Prostate gland (tissue), 2 donors: ENCODE measurements at regions not wholly inside any gene's neighbourhood (a gene's known extent, or its start where the extent isn't known, plus 50 kb on each side); places are given as distances from the start of the nearest gene placed in this dataset.

Experiments used
- DNase-seq: peaks from one replicate; pipeline ENCODE4 v3.0.0-alpha.2; 2019; ENCODE audit warnings: low spot score
- H3K27ac ChIP-seq, 2 donors: fragments of 200-600 bp; sonication (generic); 2 replicates each; pipeline ENCODE4 v1.5.1; 2017 to 2019
- H3K27me3 ChIP-seq: fragments of 200-600 bp; sonication (generic); replicated peaks from 2 replicates; pipeline ENCODE4 v1.5.1; 2019; ENCODE audit not compliant: insufficient read depth
- H3K36me3 ChIP-seq, 2 donors: fragments of 200-600 bp; sonication (generic); 1 replicate in 1 of 2; 2 replicates in 1 of 2; pipeline versions ENCODE4 v1.5.1 to v1.8.1; 2017 to 2019
- H3K4me1 ChIP-seq: fragments of 200-600 bp; sonication (generic); replicated peaks from 2 replicates; pipeline ENCODE4 v1.5.1; 2019
- H3K4me3 ChIP-seq, 2 donors: fragments of 200-600 bp; sonication (generic); 2 replicates each; pipeline ENCODE4 v1.5.1; 2017 to 2019
- H3K9me3 ChIP-seq: fragments of 200-600 bp; sonication (generic); 2 replicates; pipeline ENCODE4 v1.5.1; 2017
- CTCF ChIP-seq, 4 experiments: fragments of 200-600 bp in 2 of 4; fragments of 450-650 bp in 2 of 4; sonication (generic) in 2 of 4; IDR thresholded peaks; 1 replicate in 3 of 4; 2 replicates in 1 of 4; pipeline ENCODE4 v1.5.1; 2016 to 2019; ENCODE audit warnings: antibody characterized with exemption in 4 of 4, mild to moderate bottlenecking in 2 of 4, moderate library complexity in 2 of 4
- POLR2A ChIP-seq: fragments of 450-650 bp; IDR thresholded peaks from one replicate; pipeline ENCODE4 v1.6.1; 2016; ENCODE audit warnings: antibody characterized with exemption, mild to moderate bottlenecking
- POLR2AphosphoS5 ChIP-seq: sonication (generic); formaldehyde crosslinking; IDR thresholded peaks from one replicate; pipeline ENCODE4 v1.6.1; 2017; ENCODE audit warnings: antibody characterized with exemption
- WGBS: methylation state at CpG from one replicate; pipeline ENCODE4 v1.1.5; 2018; 5-methylcytosine and 5-hydroxymethylcytosine counted together
- intact Hi-C: fragments of 100-400 bp; cut with DNase I; formaldehyde crosslinking; loops from one replicate; pipeline ENCODE4 v1.14.2; 2022

- Histone ChIP-seq H3K9me3 (no peaks in the 10 kb centered on the region), H3K4me1 (no peaks in the 10 kb centered on the region), H3K4me3 (no peak overlapping the region), H3K36me3 (no peaks in the 10 kb centered on the region), H3K27me3 (no peaks in the 10 kb centered on the region), H3K27ac (no peak overlapping the region)
- WGBS: 88% methylated on average over 4 of the region's 4 CpGs
- no peak for TF ChIP-seq POLR2AphosphoS5
- TF ChIP-seq POLR2A: no peak
- TF ChIP-seq CTCF (IDR thresholded peaks at IDR 0.05): no peak
- intact Hi-C loops: no loop called here
- no peak for DNase-seq
These were observed 326.3 kb downstream of the MAF start for GRCh38 chr16:79274264-79274663.

- Histone ChIP-seq H3K4me1 (no peaks in the 10 kb centered on the region), H3K36me3 (no peaks in the 10 kb centered on the region), H3K27me3 (no peaks in the 10 kb centered on the region), H3K27ac (no peak overlapping the region), H3K9me3 (no peaks in the 10 kb centered on the region), H3K4me3 (no peak overlapping the region)
- no peak for TF ChIP-seq POLR2A
- no peak for TF ChIP-seq CTCF (IDR thresholded peaks at IDR 0.05)
- no peak for TF ChIP-seq POLR2AphosphoS5
- WGBS: 91% methylated on average over 19 of the region's 19 CpGs
- intact Hi-C loops: no loop called here
- no peak for DNase-seq
These were observed 328.4 kb downstream of the MAF start for GRCh38 chr16:79272141-79272577.

GRCh38 chr16:79271583-79271982, 329.0 kb downstream of the MAF start:
- Histone ChIP-seq H3K27ac (no peak overlapping the region), H3K27me3 (no peaks in the 10 kb centered on the region), H3K4me3 (no peak overlapping the region), H3K4me1 (no peaks in the 10 kb centered on the region), H3K36me3 (no peaks in the 10 kb centered on the region), H3K9me3 (no peaks in the 10 kb centered on the region)
- 0% methylated on average over 1 of the region's 1 CpG for WGBS
- intact Hi-C loops: no loop called here
- DNase-seq: no peak
- TF ChIP-seq POLR2A (no peak), POLR2AphosphoS5 (no peak), CTCF (IDR thresholded peaks at IDR 0.05) (no peak)

GRCh38 chr16:79270011-79270410, 330.5 kb downstream of the MAF start:
- no peak for DNase-seq
- no peak overlapping the region for H3K27ac ChIP-seq
- WGBS: 98% methylated on average over 2 of the region's 2 CpGs
- H3K27me3 ChIP-seq: no peaks in the 10 kb centered on the region
- TF ChIP-seq CTCF (IDR thresholded peaks at IDR 0.05): no peak
- no peak for TF ChIP-seq POLR2A
- TF ChIP-seq POLR2AphosphoS5: no peak
- intact Hi-C loops: no loop called here
- H3K36me3 ChIP-seq: no peaks in the 10 kb centered on the region
- H3K4me3 ChIP-seq: no peak overlapping the region
- H3K4me1 ChIP-seq: no peaks in the 10 kb centered on the region
- no peaks in the 10 kb centered on the region for H3K9me3 ChIP-seq

GRCh38 chr16:79269211-79269863, 331.2 kb downstream of the MAF start:
- Histone ChIP-seq H3K27me3 (no peaks in the 10 kb centered on the region), H3K27ac (no peak overlapping the region), H3K36me3 (no peaks in the 10 kb centered on the region), H3K9me3 (no peaks in the 10 kb centered on the region), H3K4me1 (no peaks in the 10 kb centered on the region), H3K4me3 (no peak overlapping the region)
- 78% methylated on average over 8 of the region's 8 CpGs for WGBS
- intact Hi-C loops: no loop called here
- no peak for TF ChIP-seq POLR2A
- no peak for TF ChIP-seq POLR2AphosphoS5
- TF ChIP-seq CTCF (IDR thresholded peaks at IDR 0.05): no peak
- DNase-seq: no peak
